ENCODE measurements at regions not wholly inside any gene's neighbourhood (a gene's known extent, or its start where the extent isn't known, plus 50 kb on each side); places are given as distances from the start of the nearest gene placed in this dataset.

GRCh38 chr2:217593732-217594131 is 409.1 kb downstream of the TNS1 start:
- TF ChIP-seq, protein P1, sequence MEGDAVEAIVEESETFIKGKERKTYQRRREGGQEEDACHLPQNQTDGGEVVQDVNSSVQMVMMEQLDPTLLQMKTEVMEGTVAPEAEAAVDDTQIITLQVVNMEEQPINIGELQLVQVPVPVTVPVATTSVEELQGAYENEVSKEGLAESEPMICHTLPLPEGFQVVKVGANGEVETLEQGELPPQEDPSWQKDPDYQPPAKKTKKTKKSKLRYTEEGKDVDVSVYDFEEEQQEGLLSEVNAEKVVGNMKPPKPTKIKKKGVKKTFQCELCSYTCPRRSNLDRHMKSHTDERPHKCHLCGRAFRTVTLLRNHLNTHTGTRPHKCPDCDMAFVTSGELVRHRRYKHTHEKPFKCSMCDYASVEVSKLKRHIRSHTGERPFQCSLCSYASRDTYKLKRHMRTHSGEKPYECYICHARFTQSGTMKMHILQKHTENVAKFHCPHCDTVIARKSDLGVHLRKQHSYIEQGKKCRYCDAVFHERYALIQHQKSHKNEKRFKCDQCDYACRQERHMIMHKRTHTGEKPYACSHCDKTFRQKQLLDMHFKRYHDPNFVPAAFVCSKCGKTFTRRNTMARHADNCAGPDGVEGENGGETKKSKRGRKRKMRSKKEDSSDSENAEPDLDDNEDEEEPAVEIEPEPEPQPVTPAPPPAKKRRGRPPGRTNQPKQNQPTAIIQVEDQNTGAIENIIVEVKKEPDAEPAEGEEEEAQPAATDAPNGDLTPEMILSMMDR (IDR thresholded peaks at IDR 0.05; ENCODE audit: low read depth, low read length): no peak
- no peak for TF ChIP-seq POLR2A (IDR thresholded peaks at IDR 0.05; ENCODE audit: extremely low read depth, insufficient read length)
- TF ChIP-seq MAX (IDR thresholded peaks at IDR 0.05; ENCODE audit: low read depth, low read length): no peak
- TF ChIP-seq MYC (IDR thresholded peaks at IDR 0.05; ENCODE audit: low read depth, low read length): no peak

Data from NB4 (cell line).